ENCODE measurements at regions not wholly inside any gene's neighbourhood (a gene's known extent, or its start where the extent isn't known, plus 50 kb on each side); places are given as distances from the start of the nearest gene placed in this dataset.

- no peak for TF ChIP-seq EZH2phosphoT487 (IDR thresholded peaks at IDR 0.05; ENCODE audit: borderline replicate concordance, low read depth)
- no peak for TF ChIP-seq CTCF (IDR thresholded peaks at IDR 0.05)
Observed at GRCh38 chr3:107911337-107912000, 179.4 kb downstream of the CD47 start.

Measured in SK-N-SH (cell line).